Fibroblast of pulmonary artery (primary cell): ENCODE measurements at regions not wholly inside any gene's neighbourhood (a gene's known extent, or its start where the extent isn't known, plus 50 kb on each side); places are given as distances from the start of the nearest gene placed in this dataset.

ENCODE experiments used
- DNase-seq: peaks from one replicate; pipeline ENCODE4 v3.0.0-alpha.2; 2010; ENCODE audit warnings: low read depth
- H3K4me3 ChIP-seq: replicated peaks from 2 replicates; pipeline ENCODE4 v1.5.1; 2011; ENCODE audit warnings: low read depth, mild to moderate bottlenecking, control low read depth, low read length, moderate library complexity
- CTCF ChIP-seq: IDR thresholded peaks from 2 replicates; pipeline ENCODE4 v1.5.1; 2011; ENCODE audit warnings: mild to moderate bottlenecking, control low read depth, low read length, inconsistent platforms; ENCODE audit errors: missing control alignments

GRCh38 chr12:87094356-87094755 is 838.2 kb upstream of the MGAT4C start:
- no peak for DNase-seq
- TF ChIP-seq CTCF = no peak
- H3K4me3 ChIP-seq = no peak overlapping the region

GRCh38 chr12:87092421-87092820 is 836.2 kb upstream of the MGAT4C start:
- DNase-seq = no peak
- no peak for TF ChIP-seq CTCF
- H3K4me3 ChIP-seq = no peak overlapping the region

DNA sequence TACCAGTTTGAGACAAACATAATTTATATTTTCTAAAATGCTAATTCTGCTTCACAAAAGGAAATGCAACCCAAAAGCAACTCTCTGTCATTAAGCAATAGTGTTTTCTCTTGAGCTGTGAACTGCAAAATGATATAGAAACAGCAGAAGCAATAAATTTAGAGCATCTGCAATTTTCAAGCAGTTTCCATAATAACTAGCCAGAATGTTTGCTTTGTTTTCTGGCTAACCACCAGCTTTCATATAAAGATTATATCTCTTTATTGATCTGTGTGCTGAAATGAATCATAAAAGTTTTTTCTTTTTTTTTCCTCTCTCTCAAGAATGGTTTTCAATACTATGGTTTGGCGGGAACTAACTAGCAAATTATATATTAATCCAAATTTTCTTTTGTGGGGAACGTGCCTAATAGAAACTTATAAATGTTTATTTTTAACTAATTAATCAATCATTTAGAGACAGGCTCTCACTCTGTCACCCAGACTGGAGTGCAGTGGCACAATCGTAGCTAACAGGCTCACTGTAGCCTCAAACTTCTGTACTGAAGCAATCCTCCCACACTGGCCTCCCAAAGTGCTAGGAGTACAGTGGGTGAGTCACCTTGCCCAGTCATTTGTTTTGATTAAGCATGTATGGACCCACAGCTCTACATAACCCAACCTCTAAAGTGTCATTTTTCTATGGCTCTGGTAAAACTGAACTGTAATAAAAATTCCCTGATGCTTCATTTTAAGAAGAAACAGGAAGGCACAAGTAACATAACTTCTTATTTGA is 830.1 kb upstream of the MGAT4C start:
- DNase-seq = peak; percentile 22
- TF ChIP-seq CTCF = no peak
- no peak overlapping the region for H3K4me3 ChIP-seq

- no peak overlapping the region for H3K4me3 ChIP-seq
- DNase-seq = no peak
- TF ChIP-seq CTCF = no peak
Measured at GRCh38 chr12:87085286-87085685, 829.1 kb upstream of the MGAT4C start.

- H3K4me3 ChIP-seq = no peak overlapping the region
- DNase-seq = peak; percentile 18
- TF ChIP-seq CTCF = no peak
Measured at GRCh38 chr12:87082756-87083155, 826.6 kb upstream of the MGAT4C start.

- no peak for TF ChIP-seq CTCF
- no peak for DNase-seq
- H3K4me3 ChIP-seq = no peak overlapping the region
Measured at GRCh38 chr12:87074781-87075180, 818.6 kb upstream of the MGAT4C start.

DNA sequence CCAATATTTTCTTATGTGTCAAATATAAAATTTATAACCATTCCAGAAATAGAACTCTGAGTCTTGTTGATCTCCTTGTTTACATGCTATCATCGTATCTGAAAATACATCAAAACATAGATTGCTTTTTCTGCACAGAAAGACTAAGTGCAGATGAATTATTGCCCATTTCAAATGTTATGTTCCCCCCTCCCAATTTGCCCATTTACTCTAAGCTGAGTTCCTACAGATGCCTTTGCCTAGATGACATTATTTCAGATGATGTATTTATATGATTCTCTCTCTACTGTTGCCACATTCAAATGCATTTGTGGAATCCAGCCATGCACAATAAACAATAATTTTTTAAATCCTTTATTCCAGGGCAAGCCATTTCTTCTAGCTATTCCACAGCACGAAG is 810.1 kb upstream of the MGAT4C start:
- H3K4me3 ChIP-seq = no peak overlapping the region
- no peak for DNase-seq
- no peak for TF ChIP-seq CTCF
